ENCODE measurements at regions not wholly inside any gene's neighbourhood (a gene's known extent, or its start where the extent isn't known, plus 50 kb on each side); places are given as distances from the start of the nearest gene placed in this dataset.

- DNase-seq (ENCODE audit: low spot score): no peak
These were observed 59.0 kb downstream of the NDUFS5 start for GRCh38 chr1:39085174-39085573.

DNA sequence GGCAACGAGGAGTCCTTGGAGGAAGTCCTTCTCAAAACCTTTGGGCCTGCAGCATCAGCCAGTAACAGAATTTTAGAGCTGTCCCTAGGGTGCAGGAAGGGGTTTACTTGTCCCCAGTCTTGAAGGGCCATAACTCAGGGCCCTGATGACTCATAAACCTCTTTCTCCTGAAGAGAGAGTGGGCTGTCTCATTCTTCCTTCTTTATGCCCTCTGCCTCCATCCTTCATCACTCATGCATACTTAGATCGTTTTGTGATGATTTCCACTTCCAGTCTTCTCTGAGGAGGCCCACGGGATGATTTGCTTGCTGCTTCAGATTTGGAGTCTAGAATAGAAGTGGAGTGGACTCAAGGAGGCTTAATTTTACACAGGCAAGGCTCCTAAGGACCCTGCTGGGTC lies 60.2 kb downstream of the NDUFS5 start:
- no peak for DNase-seq (ENCODE audit: low spot score)

DNA sequence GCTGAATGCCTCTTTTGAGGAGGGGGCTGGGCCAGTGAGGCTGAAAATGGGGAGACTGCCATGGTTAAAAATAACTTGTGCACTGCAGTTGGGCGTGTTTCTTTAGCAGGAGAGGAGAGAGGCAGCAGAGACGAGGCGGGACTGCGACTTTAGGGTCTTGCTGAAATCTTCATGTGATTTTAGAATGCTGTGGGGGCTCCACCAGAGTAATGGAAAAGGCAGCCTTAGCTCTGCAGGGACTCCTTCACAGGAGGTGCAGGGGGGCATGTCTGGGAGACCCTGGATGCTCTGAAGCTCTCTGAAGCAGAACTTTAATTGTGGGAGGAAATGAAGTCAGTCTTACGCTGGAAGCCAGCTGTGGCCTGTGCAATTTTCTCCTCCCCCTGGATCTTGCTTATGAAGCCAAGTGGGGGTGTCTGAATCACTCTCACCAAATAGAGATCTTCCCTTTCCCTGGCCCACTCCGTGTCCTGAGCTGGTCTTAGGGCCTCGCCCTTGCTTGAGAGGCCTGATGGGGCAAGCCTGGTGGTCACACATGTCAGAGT lies 60.8 kb downstream of the NDUFS5 start:
- peak; percentile 80 for DNase-seq (ENCODE audit: low spot score)

DNA sequence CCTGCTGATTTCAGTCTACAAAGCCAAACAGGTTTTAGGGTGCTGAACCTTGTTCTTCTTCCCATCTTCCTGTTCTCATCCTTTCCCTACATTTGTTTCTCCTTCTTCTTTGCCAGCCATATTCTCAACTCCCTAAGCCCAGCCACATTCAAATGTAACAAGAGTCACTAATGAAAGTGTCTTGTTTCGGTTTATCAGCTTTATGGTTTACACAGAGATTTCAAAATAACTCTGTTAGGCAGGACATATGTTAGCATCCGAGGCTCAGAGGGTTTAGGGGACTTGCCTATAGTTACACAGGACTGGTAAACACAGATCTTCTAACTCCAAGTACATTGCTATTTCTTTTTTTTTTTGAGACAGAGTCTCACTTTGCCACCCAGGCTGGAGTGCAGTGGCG lies 61.3 kb downstream of the NDUFS5 start:
- DNase-seq (ENCODE audit: low spot score): no peak

- no peak for DNase-seq (ENCODE audit: low spot score)
These were observed 62.5 kb downstream of the NDUFS5 start for GRCh38 chr1:39088658-39089057.

DNA sequence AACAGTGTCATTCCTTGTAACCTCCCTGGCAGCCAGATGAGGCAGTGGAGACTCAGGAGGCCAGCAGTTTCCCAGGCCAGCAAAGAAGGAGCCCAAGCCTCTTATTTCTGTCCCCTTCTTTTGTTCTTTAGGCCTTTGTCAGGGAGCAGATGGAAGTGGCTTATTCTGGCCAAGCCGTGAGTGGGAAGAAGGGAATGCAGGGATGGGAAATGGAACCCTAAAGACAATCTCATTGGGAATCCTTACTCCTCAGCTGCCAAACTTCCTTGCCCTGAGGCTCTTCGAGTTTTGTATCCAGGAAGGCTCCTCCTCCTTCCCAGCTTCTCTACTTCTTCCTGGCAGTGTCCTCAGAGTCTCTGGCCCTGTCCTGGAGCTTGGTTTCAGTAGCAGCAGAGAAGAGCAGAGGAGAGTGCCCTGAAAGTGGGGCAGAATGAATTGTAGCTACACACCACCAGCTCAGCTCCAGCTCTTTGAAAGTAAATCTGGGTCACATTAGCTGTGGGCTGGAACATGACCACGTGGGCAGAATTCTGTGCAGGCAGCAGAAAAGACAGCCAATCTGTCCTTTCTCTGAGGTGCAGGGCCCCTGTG lies 63.9 kb downstream of the NDUFS5 start:
- no peak for DNase-seq (ENCODE audit: low spot score)

DNA sequence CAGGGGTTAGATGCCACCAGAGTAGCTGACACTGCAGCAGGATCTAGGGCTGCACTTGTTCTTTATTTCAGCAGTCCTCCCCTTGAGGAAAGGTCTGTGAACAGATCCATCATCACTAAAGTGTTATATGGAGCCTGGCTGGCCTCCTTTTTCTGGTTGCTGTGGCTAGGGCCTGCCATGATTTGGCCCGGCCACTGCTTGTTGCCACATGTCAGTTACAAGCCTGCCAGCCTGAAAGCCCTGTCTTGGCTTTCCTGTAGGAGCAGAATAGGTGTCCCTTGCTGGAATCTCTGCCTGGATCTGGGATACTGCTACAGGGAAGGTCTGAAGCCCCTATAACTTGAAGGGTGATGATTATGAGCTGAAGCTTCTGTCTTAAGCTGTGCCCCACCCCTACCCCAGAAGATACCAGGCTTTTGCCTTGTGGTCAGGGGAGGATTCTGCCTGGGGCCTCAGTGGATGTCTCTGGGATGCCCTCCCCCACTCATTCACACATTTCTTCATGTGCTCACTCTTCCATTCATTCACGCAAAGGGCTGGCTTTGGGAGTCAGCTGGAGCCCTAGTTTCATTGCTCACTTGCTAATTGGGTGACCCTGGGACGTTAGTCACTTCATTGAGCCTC lies 64.7 kb downstream of the NDUFS5 start:
- DNase-seq (ENCODE audit: low spot score): no peak

DNA sequence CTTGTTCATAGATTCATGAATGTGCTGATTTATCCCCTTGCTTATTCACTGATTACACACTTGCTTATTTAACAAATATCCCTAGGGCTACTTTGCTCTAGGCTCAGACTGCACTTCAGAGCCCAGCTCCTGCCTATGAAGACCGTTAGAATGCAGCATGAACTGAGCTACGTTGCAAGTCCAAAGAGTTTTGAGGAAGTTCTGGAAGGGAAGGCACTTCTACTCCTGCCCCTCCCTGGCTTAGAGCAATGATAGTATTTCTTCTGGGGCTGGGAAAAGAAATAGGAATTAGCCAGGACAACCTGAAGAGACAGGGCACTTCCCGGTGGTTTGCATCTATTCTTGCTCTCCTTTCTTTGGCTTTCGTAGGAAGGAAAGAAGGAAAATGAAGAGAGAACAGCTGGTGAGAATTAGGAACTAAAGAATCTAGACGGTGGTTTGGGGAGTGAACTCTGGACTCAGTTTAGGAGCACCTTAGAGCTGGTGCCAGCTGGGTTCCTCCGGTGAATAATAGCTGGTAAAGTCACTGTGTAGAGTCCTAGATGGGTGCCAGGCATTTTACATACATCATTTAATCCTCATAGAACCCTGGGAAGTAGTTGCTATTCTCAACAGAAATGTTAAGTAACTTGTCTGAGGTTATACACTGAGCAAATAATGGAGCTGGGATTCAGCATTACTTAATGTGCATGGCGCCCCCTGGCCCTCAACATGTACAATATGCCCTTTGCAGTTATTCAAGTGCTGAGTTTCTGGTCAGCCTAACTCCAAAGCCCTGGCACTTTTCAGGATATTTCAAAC lies 65.9 kb downstream of the NDUFS5 start:
- no peak for DNase-seq (ENCODE audit: low spot score)

DNA sequence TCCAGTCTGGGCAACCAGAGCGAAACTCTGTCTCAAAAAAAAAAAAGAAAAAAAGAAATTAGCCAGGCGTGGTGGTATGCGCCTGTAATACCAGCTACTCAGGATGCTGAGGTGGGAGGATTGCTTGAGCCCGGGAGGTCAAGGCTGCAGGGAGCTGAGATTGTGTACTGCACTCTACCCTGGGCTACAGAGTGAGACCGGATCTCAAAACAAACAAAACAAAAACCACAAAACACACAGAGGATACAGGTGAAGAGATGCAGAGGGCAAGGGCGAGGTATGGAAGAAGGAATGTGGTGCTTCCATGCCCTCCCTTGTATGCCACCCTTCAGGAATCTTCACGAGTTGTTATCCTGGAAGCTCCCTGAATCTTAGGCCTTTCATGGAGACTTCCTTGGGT lies 68.5 kb downstream of the NDUFS5 start:
- DNase-seq (ENCODE audit: low spot score): no peak

GRCh38 chr1:39098546-39099250 lies 72.5 kb downstream of the NDUFS5 start:
- peak; percentile 76 for DNase-seq (ENCODE audit: low spot score)

- no peak for DNase-seq (ENCODE audit: low spot score)
These were observed 76.6 kb downstream of the NDUFS5 start for GRCh38 chr1:39102537-39103327.

GRCh38 chr1:39103328-39104157 lies 77.4 kb downstream of the NDUFS5 start:
- DNase-seq (ENCODE audit: low spot score): no peak

- no peak for DNase-seq (ENCODE audit: low spot score)
These were observed 78.3 kb downstream of the NDUFS5 start for GRCh38 chr1:39104158-39105060.

- peak; percentile 79 for DNase-seq (ENCODE audit: low spot score)
These were observed 79.1 kb downstream of the NDUFS5 start for GRCh38 chr1:39105061-39105840.

DNA sequence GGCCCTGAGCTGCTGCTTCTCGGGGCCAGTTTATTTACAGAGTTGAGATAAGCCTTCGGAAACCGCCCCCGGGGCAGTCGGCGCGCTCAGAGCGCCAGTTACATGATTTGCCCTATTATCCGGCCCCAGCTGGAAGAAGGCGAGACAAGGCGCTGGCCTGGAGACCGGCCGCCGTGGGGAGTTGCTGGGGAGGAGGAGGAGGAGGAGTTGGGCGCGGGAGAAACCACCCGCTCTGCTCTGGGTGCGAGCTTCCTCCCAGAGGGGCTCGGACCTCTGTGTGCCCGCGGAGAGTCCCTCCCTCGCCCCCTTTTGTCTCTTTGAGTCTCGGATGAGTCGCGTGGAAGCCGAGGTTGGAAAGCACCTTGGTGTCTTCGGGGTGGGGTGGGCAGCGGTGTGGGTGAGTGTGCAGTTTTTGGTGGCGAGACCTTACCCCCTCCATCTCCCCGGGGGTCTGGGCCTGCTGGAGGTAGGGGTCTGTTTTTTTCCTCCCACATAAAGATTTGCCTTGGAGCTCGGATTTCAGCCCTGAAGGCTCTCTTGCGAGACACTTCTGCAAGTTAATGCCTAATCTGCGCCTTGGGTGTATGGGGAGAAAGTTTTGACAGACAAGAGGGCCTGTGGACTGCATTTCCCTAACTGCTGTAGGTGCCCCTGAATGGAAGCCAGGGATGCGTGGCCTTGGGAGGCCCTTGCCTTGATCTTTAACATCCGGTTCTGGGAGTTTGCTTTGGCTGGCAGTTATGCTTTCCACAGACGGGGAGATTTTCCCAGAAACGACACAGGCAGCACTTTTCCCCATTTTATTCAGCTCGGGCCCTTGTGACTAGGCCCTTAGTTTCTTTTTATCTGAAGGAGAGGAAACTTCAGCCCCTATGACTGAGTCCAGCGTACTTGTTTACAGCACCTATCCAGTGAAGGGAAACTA lies 80.0 kb downstream of the NDUFS5 start:
- no peak for DNase-seq (ENCODE audit: low spot score)

GRCh38 chr1:39106801-39107327 lies 80.7 kb downstream of the NDUFS5 start:
- no peak for DNase-seq (ENCODE audit: low spot score)
